Stimulated activated CD8-positive, alpha-beta memory T cell treated with anti-CD3 and anti-CD28 coated beads, Interleukin-15, amount 100 ng/mL, for 24 hours (primary cell): ENCODE measurements at regions not wholly inside any gene's neighbourhood (a gene's known extent, or its start where the extent isn't known, plus 50 kb on each side); places are given as distances from the start of the nearest gene placed in this dataset.

Experiments used
- DNase-seq: peaks from one replicate; pipeline ENCODE4 v3.0.0-alpha.2; 2020; ENCODE audit warnings: low read depth

GRCh38 chr18:24672165-24672941, 211.9 kb downstream of the HRH4 start:
- DNase-seq = no peak

- no peak for DNase-seq
These were observed 213.8 kb downstream of the HRH4 start for GRCh38 chr18:24674200-24674599.

- DNase-seq = no peak
These were observed 214.2 kb downstream of the HRH4 start for GRCh38 chr18:24674605-24675004.

GRCh38 chr18:24677011-24677410, 216.6 kb downstream of the HRH4 start:
- DNase-seq = no peak

GRCh38 chr18:24678107-24678506, 217.7 kb downstream of the HRH4 start:
- no peak for DNase-seq

GRCh38 chr18:24678626-24679025, 218.2 kb downstream of the HRH4 start:
- DNase-seq = no peak

GRCh38 chr18:24679062-24679461, 218.6 kb downstream of the HRH4 start:
- DNase-seq = no peak

GRCh38 chr18:24683925-24684324, 223.5 kb downstream of the HRH4 start:
- DNase-seq = no peak

- no peak for DNase-seq
These were observed 225.0 kb downstream of the HRH4 start for GRCh38 chr18:24685254-24685959.

- no peak for DNase-seq
These were observed 234.7 kb downstream of the HRH4 start for GRCh38 chr18:24695168-24695567.

GRCh38 chr18:24702001-24702515, 241.6 kb downstream of the HRH4 start:
- DNase-seq = no peak

- no peak for DNase-seq
These were observed 242.9 kb downstream of the HRH4 start for GRCh38 chr18:24703316-24703715.

- DNase-seq = no peak
These were observed 244.7 kb downstream of the HRH4 start for GRCh38 chr18:24704946-24705630.

- DNase-seq = no peak
These were observed 250.0 kb downstream of the HRH4 start for GRCh38 chr18:24710474-24710873.

GRCh38 chr18:24719791-24720190, 259.4 kb downstream of the HRH4 start:
- DNase-seq = no peak

GRCh38 chr18:24721388-24721787, 261.0 kb downstream of the HRH4 start:
- no peak for DNase-seq

- no peak for DNase-seq
These were observed 265.4 kb downstream of the HRH4 start for GRCh38 chr18:24725644-24726415.

- DNase-seq = peak; percentile 13
These were observed 266.5 kb downstream of the HRH4 start for GRCh38 chr18:24726727-24727492.

- no peak for DNase-seq
These were observed 267.2 kb downstream of the HRH4 start for GRCh38 chr18:24727685-24728084.

- no peak for DNase-seq
These were observed 270.7 kb downstream of the HRH4 start for GRCh38 chr18:24731158-24731557.

- no peak for DNase-seq
These were observed 271.5 kb downstream of the HRH4 start for GRCh38 chr18:24731981-24732380.
